SU-DHL-6 (cell line): ENCODE measurements at regions not wholly inside any gene's neighbourhood (a gene's known extent, or its start where the extent isn't known, plus 50 kb on each side); places are given as distances from the start of the nearest gene placed in this dataset.

Source experiments
- EZH2phosphoT487 ChIP-seq: fragments of 200-600 bp; sonication (generic), shearing (Covaris generic); conservative IDR thresholded peaks from 2 replicates; pipeline ENCODE4 v1.6.1; 2018; ENCODE audit warnings: mild to moderate bottlenecking, antibody characterized with exemption, low read length, moderate library complexity, mixed read lengths
- TF ChIP-seq, protein P1 (sequence below): fragments of 200-600 bp; sonication (generic); IDR thresholded peaks from one replicate; pipeline ENCODE4 v1.5.1; 2017; ENCODE audit warnings: antibody characterized with exemption, mild to moderate bottlenecking, low read length, moderate library complexity; ENCODE audit not compliant: insufficient read depth, poor library complexity, severe bottlenecking

GRCh38 chr6:113500221-113500620, 356.9 kb upstream of the MARCKS start:
- TF ChIP-seq, protein P1, sequence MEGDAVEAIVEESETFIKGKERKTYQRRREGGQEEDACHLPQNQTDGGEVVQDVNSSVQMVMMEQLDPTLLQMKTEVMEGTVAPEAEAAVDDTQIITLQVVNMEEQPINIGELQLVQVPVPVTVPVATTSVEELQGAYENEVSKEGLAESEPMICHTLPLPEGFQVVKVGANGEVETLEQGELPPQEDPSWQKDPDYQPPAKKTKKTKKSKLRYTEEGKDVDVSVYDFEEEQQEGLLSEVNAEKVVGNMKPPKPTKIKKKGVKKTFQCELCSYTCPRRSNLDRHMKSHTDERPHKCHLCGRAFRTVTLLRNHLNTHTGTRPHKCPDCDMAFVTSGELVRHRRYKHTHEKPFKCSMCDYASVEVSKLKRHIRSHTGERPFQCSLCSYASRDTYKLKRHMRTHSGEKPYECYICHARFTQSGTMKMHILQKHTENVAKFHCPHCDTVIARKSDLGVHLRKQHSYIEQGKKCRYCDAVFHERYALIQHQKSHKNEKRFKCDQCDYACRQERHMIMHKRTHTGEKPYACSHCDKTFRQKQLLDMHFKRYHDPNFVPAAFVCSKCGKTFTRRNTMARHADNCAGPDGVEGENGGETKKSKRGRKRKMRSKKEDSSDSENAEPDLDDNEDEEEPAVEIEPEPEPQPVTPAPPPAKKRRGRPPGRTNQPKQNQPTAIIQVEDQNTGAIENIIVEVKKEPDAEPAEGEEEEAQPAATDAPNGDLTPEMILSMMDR, result no peak
- TF ChIP-seq EZH2phosphoT487, result no peak
